HG03103 (cell line): ENCODE measurements at regions not wholly inside any gene's neighbourhood (a gene's known extent, or its start where the extent isn't known, plus 50 kb on each side); places are given as distances from the start of the nearest gene placed in this dataset.

Experiments used
- ATAC-seq: cut with Tn5 transposase; IDR thresholded peaks from one replicate; pipeline ENCODE4 v1.9.1; 2021; ENCODE audit warnings: low read depth; ENCODE audit not compliant: unreplicated experiment

DNA sequence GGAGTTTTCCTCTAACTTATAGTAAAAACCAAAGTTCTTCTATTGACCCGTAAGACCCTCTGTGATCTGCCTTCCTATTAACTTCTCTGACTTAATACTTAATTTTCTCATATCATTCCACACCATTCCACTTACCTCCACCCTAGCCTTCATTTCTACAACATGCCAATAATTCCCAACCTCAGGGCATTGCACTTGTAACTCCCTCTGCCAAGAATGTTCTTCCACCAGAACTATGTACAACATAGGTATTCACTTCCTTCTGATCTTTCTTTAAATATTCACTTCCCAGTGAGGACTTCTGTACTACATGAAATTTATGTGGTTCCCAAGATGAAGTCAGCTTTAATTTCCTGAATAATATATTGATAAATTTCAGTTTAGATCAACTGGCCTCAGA is 531.7 kb downstream of the LRFN5 start:
- ATAC-seq, result no peak

DNA sequence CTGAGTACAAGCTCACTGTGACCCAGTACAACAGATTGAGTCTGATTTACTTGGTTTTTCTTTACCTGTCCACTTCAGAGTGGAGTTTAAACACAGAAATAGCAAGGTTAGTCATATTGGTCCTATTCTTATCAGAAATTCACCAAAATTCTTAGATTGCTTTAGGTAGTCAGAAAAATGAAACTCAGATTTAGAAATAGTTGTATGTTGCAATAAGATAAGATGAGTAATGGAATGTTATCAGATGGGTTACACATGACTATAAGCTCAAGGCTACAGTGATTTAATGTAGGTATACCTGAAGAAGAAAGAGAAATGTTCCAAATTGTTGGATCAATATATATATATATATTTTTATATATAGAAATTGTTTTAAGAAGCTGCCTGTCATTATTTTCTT is 524.1 kb downstream of the LRFN5 start:
- ATAC-seq, result no peak

- no peak for ATAC-seq
These were observed 516.9 kb downstream of the LRFN5 start for GRCh38 chr14:42123526-42123925.

GRCh38 chr14:42113358-42114069 is 506.8 kb downstream of the LRFN5 start:
- no peak for ATAC-seq

DNA sequence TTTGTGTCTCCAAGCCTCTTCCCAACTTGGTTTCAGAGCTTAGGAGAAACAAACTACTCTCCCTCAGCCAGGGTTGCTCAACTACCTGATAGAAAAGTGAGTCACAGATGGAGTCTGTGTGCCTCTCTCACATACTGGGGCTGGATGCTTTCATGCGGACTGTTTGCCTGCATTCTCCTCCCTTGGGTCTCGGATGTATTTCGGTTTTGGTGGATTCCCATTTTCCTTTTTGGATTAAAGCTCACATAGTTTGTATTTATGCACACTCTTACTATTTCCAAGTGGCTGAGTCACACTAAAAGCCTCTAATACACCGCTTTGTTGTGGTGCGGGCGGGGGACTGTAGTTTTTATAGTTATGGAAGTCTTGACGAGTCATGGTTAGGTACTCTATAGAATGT is 505.4 kb downstream of the LRFN5 start:
- no peak for ATAC-seq

GRCh38 chr14:42111355-42111754 is 504.7 kb downstream of the LRFN5 start:
- no peak for ATAC-seq

DNA sequence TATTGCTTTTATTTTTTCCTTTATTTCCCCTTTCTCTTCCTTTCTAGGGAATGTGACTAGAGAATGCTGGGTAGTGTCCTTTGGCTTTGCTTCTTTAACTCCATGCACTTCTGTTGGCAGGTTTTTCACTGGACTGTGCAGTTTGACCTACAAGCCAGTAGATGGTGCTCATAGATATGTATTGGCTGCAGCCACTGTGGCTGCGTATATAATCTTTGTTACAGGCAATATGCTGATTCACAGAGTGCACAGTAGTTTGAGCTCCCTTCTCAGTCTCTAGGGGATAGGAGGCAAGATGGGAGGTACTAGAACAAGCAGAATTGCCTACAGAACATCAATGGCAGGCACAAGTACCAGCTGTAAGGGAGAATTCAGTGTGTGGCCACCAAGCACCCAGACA is 503.5 kb downstream of the LRFN5 start:
- ATAC-seq, result peak; percentile 83

DNA sequence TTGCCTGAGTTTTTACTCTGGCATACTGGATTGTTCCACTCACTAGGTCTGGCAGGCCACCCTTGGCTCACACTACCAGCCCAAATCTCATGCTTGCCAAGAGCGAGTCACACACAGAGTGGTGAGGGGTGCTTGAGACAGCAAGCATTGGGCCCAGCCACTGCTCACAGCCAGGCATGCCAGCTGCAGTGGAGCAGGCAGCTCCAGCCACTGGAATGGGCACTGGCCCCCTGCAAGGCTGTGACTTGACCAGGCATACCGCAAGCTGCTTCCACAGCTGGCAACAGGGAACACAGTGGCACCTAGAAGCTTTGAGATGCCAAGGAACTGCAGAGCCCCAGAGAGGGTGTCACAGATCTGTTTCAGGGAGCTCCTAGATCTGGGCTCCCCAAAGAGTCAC is 488.5 kb downstream of the LRFN5 start:
- no peak for ATAC-seq

DNA sequence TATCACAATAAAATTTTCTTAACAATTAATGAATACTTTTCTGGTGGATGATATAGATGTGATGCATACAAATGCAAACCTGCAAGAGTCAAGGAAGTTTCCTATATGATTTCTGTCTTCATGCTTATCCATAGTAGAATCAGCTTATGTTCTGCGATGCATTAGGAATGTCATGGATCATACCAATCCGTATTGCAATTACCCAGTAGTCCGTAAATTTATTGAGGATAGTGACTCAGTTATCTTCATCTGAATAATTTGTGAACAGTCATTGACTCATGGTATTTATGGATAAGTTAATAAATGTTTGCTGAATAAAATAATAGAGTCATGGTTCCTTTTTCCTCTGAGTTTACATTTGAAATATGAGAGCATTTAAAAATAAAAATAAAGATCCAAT is 483.4 kb downstream of the LRFN5 start:
- no peak for ATAC-seq

- ATAC-seq, result no peak
These were observed 473.2 kb downstream of the LRFN5 start for GRCh38 chr14:42079911-42080310.

DNA sequence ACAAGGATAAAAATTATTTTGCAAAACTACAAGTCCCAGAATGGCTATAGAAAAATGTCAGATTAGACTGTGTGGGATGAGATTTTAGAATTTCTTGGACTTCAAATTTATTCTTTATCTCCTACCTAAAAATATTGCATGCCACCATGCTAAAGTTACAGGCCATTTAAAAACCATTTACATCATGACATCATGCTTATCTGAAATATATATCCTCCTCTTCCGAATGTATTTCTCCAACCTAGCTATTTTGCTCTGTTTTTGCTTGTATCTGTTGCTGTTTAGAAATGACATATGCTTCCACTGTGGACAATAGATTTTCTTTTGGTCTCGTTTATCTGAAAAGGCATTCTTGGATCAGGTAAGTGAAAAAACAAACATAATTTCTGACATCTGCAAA is 471.7 kb downstream of the LRFN5 start:
- no peak for ATAC-seq

- no peak for ATAC-seq
These were observed 463.4 kb downstream of the LRFN5 start for GRCh38 chr14:42070031-42070430.

DNA sequence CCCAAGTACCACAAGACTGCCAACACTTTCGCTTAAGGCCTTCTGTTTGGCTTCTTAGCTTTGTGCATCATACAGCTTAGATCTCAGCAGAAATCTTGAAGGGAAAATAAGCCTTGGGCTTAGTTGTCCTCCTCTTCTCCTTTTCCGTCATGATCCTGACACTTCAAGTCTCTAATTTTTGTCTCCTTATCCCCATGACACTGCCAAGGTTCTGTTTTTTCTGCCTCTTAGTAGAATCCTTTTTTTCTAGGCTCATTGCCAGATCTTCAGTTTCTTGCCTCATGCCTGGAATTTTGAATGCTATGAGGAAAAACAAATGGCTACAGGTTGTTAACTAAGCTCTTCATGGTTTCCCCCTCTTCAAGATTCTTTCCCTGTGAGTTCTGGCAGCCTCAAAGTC is 450.4 kb downstream of the LRFN5 start:
- ATAC-seq, result no peak

DNA sequence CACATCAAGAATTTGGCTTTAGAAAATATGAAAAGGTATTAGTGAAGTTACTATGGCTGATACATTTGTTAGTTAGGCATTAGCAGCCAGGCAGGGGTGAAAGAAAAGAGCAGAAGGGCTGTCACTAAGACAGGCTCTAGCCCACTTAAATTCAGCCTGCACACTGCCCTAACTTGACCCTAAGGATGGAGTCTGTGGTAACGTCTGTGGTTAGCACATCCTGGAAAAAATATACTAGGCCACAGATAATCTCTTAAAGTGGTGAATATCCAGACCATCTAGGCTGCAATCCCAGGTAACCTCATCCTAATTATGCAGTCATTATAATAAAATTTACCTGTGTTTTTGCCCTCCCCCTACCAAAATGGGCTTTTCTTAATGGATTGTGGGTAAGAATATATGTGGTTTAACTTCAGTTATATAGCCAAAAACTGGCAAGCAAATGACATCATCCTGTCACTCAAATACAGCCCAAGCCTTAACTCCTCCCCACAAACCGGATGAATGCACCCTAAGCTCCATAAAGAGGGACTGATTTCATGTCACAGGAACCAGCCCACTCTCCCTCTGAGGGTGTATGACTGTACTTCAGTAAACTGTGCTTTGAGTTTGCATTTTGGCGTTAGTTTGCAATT is 440.9 kb downstream of the LRFN5 start:
- no peak for ATAC-seq

DNA sequence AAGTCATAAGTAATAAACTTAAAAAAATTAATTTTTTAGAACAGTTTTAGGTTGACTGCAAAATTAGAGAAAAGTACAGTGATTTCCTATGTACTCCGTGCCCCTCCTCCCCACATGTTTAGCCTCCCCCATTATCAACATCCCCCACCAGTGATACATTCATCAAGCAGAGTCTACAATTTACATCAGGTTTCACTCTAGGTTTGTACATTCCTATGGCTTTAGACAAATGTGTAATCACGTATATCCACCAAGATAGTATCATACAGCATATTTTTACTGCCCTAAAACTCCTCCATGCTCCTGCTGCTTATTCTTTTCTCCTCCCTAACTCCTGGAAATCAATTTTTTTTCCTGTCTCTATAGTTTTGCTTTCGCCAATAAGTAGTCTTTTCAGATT is 438.7 kb downstream of the LRFN5 start:
- ATAC-seq, result no peak

DNA sequence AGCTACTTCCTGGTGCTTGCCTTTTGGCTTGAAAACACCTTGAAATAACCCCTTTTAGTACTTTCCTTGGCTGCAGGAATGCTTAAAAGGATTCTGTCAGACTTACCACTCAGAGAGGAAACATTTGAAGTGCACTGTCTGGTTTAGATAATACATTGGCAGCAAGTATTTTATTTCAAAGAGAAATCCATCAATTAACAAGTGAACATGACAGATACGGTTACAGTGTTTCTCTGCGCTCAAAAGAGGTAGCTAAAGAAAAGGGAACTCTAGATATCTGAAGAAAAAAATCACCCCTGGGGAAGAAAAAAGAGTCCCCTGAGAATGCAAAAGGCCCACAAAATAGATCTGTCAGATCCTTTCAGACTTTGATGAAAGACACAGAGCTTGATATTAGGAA is 421.9 kb downstream of the LRFN5 start:
- no peak for ATAC-seq

DNA sequence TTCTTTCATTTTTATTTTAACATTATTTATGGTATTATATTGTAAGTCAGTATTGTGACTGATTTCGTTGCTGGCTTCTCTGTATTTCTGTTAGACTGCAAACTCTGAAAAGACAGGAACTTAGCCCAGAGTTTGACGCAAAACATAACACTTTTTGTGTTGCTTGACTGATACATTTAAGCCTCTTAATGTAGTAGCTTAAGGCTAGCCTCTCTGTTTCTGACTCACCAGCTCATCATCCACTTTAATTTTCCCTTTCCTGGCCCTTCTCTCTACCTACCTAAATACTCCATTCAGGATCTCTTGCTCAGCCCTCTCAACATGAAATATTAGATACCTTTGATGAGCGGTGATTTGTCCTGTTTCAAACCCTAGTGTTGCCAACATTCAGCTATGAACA is 420.6 kb downstream of the LRFN5 start:
- ATAC-seq, result no peak

GRCh38 chr14:42023452-42023851 is 416.8 kb downstream of the LRFN5 start:
- no peak for ATAC-seq

- no peak for ATAC-seq
These were observed 407.6 kb downstream of the LRFN5 start for GRCh38 chr14:42014301-42014700.

DNA sequence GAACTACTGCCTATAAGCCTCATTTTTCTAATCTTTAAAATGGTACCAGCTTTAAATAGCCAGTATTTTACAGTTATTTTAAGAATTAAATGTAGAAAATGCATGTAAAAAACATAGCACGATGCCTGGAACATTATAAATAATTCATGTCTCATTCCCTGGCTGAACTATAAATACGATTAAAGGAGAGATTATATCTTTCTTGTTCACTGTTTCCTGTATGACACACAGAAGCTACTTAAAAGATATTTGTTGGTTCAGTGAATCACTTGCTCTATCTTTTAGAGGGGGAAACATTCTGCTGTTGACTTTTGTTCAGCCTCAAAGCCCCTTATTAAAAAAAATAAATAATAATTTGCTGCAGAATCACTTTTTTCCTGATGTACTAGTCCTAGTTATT is 406.9 kb downstream of the LRFN5 start:
- ATAC-seq, result no peak

- no peak for ATAC-seq
These were observed 406.5 kb downstream of the LRFN5 start for GRCh38 chr14:42013153-42013552.

DNA sequence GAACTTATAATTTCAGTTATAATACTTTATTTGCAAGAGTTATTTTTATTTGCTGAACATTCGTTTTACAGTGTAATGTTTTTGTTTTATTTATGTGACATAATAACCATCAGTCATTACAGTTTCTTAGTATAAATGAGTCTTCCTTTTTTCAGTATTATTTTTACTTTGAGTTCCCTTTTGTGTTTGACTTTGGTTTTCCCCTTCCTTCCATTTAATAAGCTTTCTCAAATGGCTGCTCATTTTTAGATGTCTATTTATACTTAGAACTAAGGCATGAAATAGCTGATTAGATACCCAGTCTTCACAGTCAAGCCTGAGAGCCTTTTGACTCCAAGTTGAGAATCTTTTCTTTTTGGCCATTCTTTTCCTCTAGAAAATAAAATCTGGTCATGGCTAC is 404.5 kb downstream of the LRFN5 start:
- no peak for ATAC-seq

DNA sequence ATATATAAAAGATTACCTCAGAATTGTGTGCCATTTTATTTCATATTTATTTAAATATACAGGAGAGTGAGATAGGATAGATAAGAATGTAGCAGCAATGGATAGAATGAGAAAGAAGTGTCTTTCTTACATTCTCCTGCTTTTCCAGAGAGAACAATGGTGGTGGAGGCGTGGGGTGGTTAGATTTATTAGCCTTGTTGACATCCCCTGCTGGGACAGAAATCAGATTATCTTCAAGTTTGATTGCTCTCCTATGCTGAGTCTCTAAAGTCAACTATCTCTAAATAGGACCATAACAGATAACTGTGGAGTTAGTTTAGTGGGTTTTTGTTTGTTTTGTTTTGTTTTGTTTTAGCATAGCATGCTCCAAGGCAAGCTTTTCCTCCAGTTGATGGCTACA is 397.6 kb downstream of the LRFN5 start:
- ATAC-seq, result no peak
